GM10248 (cell line): ENCODE measurements at regions not wholly inside any gene's neighbourhood (a gene's known extent, or its start where the extent isn't known, plus 50 kb on each side); places are given as distances from the start of the nearest gene placed in this dataset.

Experiments
- CTCF ChIA-PET: fragments of 300-600 bp; sonication (Branson Sonifier 250); formaldehyde crosslinking; extraction: SDS; loops from one replicate; lab custom pipeline; 2021; ENCODE audit warnings: antibody characterized with exemption; lab: Yijun Ruan, JAX
- POLR2A ChIA-PET: fragments of 350-650 bp; sonication (Branson Sonifier 250); formaldehyde crosslinking; extraction: SDS; loops from one replicate; lab custom pipeline; 2020; ENCODE audit warnings: antibody characterized with exemption; lab: Yijun Ruan, JAX
- DNase-seq: peaks from one replicate; pipeline ENCODE4 v3.0.0; 2012; ENCODE audit errors: extremely low spot score
- CTCF ChIP-seq: IDR thresholded peaks from 2 replicates; pipeline ENCODE4 v1.5.1; 2012; ENCODE audit warnings: mild to moderate bottlenecking, low read depth; ENCODE audit errors: extremely low read depth, missing control alignments, control extremely low read depth

DNA sequence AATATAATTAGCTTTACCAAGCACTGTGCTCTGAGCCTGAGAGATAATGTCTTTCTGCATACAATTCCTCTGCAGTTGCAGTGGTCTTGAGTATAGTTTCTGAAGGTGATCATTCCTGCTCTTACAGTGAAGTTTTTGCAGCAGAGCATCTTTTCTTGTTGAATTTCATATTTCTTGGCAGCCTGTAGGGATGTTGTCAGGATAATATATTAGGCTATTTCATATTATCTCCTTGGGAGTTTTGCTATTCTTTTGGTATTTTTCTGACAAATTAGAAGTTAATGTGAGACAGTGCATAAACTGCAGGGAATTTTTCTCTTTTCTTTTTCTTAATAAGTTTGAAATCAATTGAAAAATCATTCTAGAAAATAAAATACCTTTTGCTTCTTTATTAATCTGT is 1502.6 kb upstream of the FLRT2 start:
- DNase-seq: no peak
- ChIA-PET CTCF (no interaction called here), POLR2A (no interaction called here)
- no peak for TF ChIP-seq CTCF

- POLR2A ChIA-PET: no interaction called here
- DNase-seq: no peak
- TF ChIP-seq CTCF: no peak
- CTCF ChIA-PET: no interaction called here
Measured at GRCh38 chr14:84028080-84028604, 1501.8 kb upstream of the FLRT2 start.

- ChIA-PET CTCF (interaction anchor here (0.7 kb wide), 1 partner anchor 9 kb away, joined by 4 read pairs; no protein-coding TSS in a partner anchor), POLR2A (no interaction called here)
Measured at GRCh38 chr14:84029246-84029645, 1500.7 kb upstream of the FLRT2 start.

GRCh38 chr14:84029720-84030119 is 1500.2 kb upstream of the FLRT2 start:
- ChIA-PET CTCF (interaction anchor here (0.7 kb wide), 1 partner anchor 10 kb away, joined by 4 read pairs; no protein-coding TSS in a partner anchor), POLR2A (no interaction called here)

More at GRCh38 chr14:84029246-84029645, 1500.7 kb upstream of the FLRT2 start:
- no peak for DNase-seq
- no peak for TF ChIP-seq CTCF

GRCh38 chr14:84036840-84037239 is 1493.1 kb upstream of the FLRT2 start:
- ChIA-PET POLR2A (no interaction called here), CTCF (no interaction called here)
- no peak for TF ChIP-seq CTCF
- no peak for DNase-seq

More at GRCh38 chr14:84029720-84030119, 1500.2 kb upstream of the FLRT2 start:
- TF ChIP-seq CTCF: no peak
- no peak for DNase-seq

DNA sequence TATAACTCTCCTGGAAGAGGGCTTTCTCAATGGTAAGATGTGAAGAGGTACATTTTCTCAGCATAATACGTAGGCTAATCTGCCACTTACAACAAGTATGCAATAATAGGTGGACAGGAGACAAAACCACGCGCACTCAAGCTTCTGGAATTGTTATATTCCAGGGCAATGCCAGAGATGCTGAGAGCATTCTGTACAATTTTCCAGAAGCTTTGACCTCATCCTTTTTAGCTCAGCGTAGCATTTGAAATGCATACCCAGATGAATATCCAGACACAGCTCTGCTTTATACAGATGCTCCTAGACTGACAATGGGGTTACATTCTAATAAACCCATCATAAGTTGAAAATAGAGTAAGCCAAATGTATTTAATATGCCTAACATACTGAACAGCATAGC is 1492.4 kb upstream of the FLRT2 start:
- TF ChIP-seq CTCF: no peak
- ChIA-PET CTCF (no interaction called here), POLR2A (no interaction called here)
- DNase-seq: no peak

- POLR2A ChIA-PET: no interaction called here
- no peak for DNase-seq
- no peak for TF ChIP-seq CTCF
- CTCF ChIA-PET: no interaction called here
Measured at GRCh38 chr14:84040101-84040500, 1489.8 kb upstream of the FLRT2 start.
